ENCODE measurements at regions not wholly inside any gene's neighbourhood (a gene's known extent, or its start where the extent isn't known, plus 50 kb on each side); places are given as distances from the start of the nearest gene placed in this dataset.

DNA sequence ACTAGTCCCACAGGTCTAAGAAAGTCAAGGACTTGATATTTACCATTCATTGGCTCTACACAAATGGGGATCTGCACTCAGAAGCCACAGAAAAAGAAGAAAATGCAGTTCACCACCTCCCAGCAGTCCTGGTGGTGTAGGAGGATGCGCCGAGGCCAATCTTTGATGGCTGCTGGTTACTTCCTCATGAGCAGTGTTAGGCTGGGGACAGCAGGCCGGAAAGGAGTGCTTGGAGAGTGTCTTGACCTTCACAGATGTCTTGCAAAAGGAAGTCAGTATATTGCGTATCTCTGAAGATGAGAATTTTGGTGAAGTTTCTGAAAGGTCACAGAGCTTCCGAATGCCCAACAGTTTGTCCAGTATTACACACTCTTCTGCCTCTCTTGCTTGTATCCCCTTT lies 597.0 kb downstream of the EBF1 start:
- TF ChIP-seq, protein P1, sequence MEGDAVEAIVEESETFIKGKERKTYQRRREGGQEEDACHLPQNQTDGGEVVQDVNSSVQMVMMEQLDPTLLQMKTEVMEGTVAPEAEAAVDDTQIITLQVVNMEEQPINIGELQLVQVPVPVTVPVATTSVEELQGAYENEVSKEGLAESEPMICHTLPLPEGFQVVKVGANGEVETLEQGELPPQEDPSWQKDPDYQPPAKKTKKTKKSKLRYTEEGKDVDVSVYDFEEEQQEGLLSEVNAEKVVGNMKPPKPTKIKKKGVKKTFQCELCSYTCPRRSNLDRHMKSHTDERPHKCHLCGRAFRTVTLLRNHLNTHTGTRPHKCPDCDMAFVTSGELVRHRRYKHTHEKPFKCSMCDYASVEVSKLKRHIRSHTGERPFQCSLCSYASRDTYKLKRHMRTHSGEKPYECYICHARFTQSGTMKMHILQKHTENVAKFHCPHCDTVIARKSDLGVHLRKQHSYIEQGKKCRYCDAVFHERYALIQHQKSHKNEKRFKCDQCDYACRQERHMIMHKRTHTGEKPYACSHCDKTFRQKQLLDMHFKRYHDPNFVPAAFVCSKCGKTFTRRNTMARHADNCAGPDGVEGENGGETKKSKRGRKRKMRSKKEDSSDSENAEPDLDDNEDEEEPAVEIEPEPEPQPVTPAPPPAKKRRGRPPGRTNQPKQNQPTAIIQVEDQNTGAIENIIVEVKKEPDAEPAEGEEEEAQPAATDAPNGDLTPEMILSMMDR (conservative IDR thresholded peaks at IDR 0.05 in 1 of 2, IDR thresholded peaks at IDR 0.05 in 1 of 2; ENCODE audit: extremely low read depth in 1 of 2, insufficient read depth in 1 of 2, low read depth in 1 of 2, low read length in 2 of 2) = no peak
- no peak for TF ChIP-seq EZH2 (IDR thresholded peaks at IDR 0.05; ENCODE audit: borderline replicate concordance, low read length)
